GM18498 (cell line): ENCODE measurements at regions not wholly inside any gene's neighbourhood (a gene's known extent, or its start where the extent isn't known, plus 50 kb on each side); places are given as distances from the start of the nearest gene placed in this dataset.
A peak's percentile ranks its signal among the peaks of the same experiment; 100 is the strongest.
"Not testable (repeated sequence)": the region's sequence is repeated elsewhere in the genome, so short reads cannot be mapped to it uniquely, and the experiment has no call there.

Source experiments
- ATAC-seq: cut with Tn5 transposase; IDR thresholded peaks from one replicate; pipeline ENCODE4 v1.9.1; 2021; ENCODE audit warnings: mild to moderate bottlenecking, moderate library complexity; ENCODE audit not compliant: unreplicated experiment

- no peak for ATAC-seq
These were observed 244.5 kb upstream of the ID2 start for GRCh38 chr2:8437228-8437948.

- ATAC-seq = no peak
These were observed 243.9 kb upstream of the ID2 start for GRCh38 chr2:8437949-8438400.

GRCh38 chr2:8438476-8438875 is 243.4 kb upstream of the ID2 start:
- no peak for ATAC-seq

GRCh38 chr2:8438996-8439395 is 242.9 kb upstream of the ID2 start:
- ATAC-seq = no peak

- ATAC-seq = no peak
These were observed 241.7 kb upstream of the ID2 start for GRCh38 chr2:8440029-8440778.

- ATAC-seq = no peak
These were observed 240.5 kb upstream of the ID2 start for GRCh38 chr2:8441371-8441770.

GRCh38 chr2:8441986-8442385 is 239.9 kb upstream of the ID2 start:
- ATAC-seq = peak; percentile 72

- ATAC-seq = no peak
These were observed 238.9 kb upstream of the ID2 start for GRCh38 chr2:8442833-8443486.

GRCh38 chr2:8445580-8445979 is 236.3 kb upstream of the ID2 start:
- ATAC-seq = no peak

GRCh38 chr2:8446751-8447150 is 235.1 kb upstream of the ID2 start:
- not testable (repeated sequence) for ATAC-seq

GRCh38 chr2:8447610-8448221 is 234.1 kb upstream of the ID2 start:
- no peak for ATAC-seq

GRCh38 chr2:8448824-8449556 is 232.9 kb upstream of the ID2 start:
- no peak for ATAC-seq

- no peak for ATAC-seq
These were observed 230.6 kb upstream of the ID2 start for GRCh38 chr2:8451273-8451672.

GRCh38 chr2:8452296-8452695 is 229.6 kb upstream of the ID2 start:
- no peak for ATAC-seq

- ATAC-seq = no peak
These were observed 228.6 kb upstream of the ID2 start for GRCh38 chr2:8452979-8453903.

GRCh38 chr2:8453904-8454302 is 228.0 kb upstream of the ID2 start:
- no peak for ATAC-seq

- no peak for ATAC-seq
These were observed 227.1 kb upstream of the ID2 start for GRCh38 chr2:8454797-8455196.

- no peak for ATAC-seq
These were observed 226.4 kb upstream of the ID2 start for GRCh38 chr2:8455236-8456150.
